ACC112 (cell line): ENCODE measurements at regions not wholly inside any gene's neighbourhood (a gene's known extent, or its start where the extent isn't known, plus 50 kb on each side); places are given as distances from the start of the nearest gene placed in this dataset.
A peak's percentile ranks its signal among the peaks of the same experiment; 100 is the strongest.
"Not testable (repeated sequence)": the region's sequence is repeated elsewhere in the genome, so short reads cannot be mapped to it uniquely, and the experiment has no call there.

Source experiments
- H2AFZ ChIP-seq: fragments of 200-600 bp; sonication (generic); one replicate; pipeline ENCODE4 v1.6.0; 2017; ENCODE audit warnings: antibody characterized with exemption, low read length; ENCODE audit not compliant: unreplicated experiment
- H3K27ac ChIP-seq: fragments of 200-600 bp; sonication (generic); 2 replicates; pipeline ENCODE4 v1.5.1; 2014; ENCODE audit warnings: low read depth, mild to moderate bottlenecking, antibody characterized with exemption, low read length, moderate library complexity
- H3K27me3 ChIP-seq: fragments of 200-600 bp; sonication (generic); 2 replicates; pipeline ENCODE4 v1.6.1; 2014; ENCODE audit warnings: mild to moderate bottlenecking, antibody characterized with exemption, low read length, moderate library complexity, mixed read lengths; ENCODE audit not compliant: insufficient read depth
- H3K36me3 ChIP-seq: fragments of 200-600 bp; sonication (generic); 2 replicates; pipeline ENCODE4 v1.6.1; 2016; ENCODE audit warnings: mild to moderate bottlenecking, antibody characterized with exemption, low read length, moderate library complexity, mixed read lengths; ENCODE audit not compliant: insufficient read depth
- H3K4me1 ChIP-seq: fragments of 200-600 bp; sonication (generic); one replicate; pipeline ENCODE4 v1.6.1; 2016; ENCODE audit warnings: low read length, mixed read lengths; ENCODE audit not compliant: insufficient read depth, unreplicated experiment, control insufficient read depth
- H3K4me3 ChIP-seq: fragments of 200-600 bp; sonication (generic); 2 replicates; pipeline ENCODE4 v1.5.1; 2014; ENCODE audit warnings: mild to moderate bottlenecking, low read depth, low read length
- H3K79me2 ChIP-seq: fragments of 200-600 bp; sonication (generic); one replicate; pipeline ENCODE4 v1.6.0; 2016; ENCODE audit warnings: low read length; ENCODE audit not compliant: control insufficient read depth, unreplicated experiment, insufficient read depth

DNA sequence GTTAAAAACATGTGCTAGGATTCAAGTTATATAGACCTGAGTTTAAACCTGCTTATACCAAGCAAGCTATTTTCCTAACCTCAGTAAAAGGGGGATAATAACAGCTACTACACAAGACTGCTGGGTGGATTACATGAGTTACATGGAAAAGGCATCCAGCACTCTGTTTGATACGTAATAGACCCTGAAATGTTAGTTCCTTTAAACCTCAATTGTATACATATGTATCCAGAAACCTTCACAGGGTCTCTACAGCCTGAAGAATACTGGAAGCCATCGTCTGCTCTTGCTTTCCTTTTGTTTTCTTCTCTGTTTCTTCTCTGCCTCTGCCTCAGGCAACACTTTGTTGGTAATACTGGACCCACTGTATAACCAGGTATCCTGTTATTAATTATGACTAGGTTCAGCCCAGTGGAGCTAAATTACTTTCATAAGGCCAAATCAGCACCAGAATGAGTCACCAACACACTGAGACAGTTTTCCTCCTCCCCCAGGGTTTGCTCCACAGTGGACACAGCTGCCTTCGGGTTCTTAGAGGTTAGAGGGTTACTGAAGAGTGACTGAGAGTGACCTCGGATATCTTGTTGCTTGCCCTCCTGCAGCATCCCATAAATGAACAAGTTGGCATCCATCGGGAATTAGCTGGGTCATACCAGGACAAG, 127.1 kb downstream of the CAPZA3 start:
- H3K36me3 ChIP-seq, result no peaks in the 10 kb centered on the region
- H2AFZ ChIP-seq, result peak overlapping the region; percentile 33
- H3K4me1 ChIP-seq, result peaks cover 19% of the 10 kb centered on the region
- 0 out of 2 replicates have a peak overlapping the region, but pooled peaks have one; percentile 8 for H3K4me3 ChIP-seq
- no peak overlapping the region for H3K27ac ChIP-seq
- H3K79me2 ChIP-seq, result no peaks in the 10 kb centered on the region
- no peaks in the 10 kb centered on the region for H3K27me3 ChIP-seq

DNA sequence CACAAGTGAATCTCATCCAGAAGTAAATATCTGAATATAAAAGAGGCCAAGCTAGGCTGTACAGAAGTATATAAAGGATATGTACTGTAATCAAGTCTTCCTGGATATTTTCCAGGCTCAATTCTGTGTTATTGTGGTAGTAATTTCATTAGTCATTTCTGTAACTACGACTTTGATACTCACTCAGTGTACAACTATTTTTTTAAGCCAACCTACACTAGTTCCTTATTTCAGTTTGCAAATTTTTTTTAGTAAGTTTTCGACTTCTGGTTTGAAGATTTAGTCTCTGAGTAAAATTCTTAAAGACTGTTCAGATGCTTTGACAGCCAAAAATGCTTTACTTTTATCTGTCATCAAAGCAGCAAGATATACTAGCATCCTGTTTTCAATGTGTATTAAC, 130.8 kb downstream of the CAPZA3 start:
- H3K36me3 ChIP-seq, result no peaks in the 10 kb centered on the region
- H3K4me1 ChIP-seq, result peaks cover 19% of the 10 kb centered on the region
- H3K27ac ChIP-seq, result no peak overlapping the region
- H3K4me3 ChIP-seq, result no peak overlapping the region; the same call in 1 of the 2 replicates
- H2AFZ ChIP-seq, result peak overlapping the region; percentile 21
- no peaks in the 10 kb centered on the region for H3K79me2 ChIP-seq
- H3K27me3 ChIP-seq, result no peaks in the 10 kb centered on the region

DNA sequence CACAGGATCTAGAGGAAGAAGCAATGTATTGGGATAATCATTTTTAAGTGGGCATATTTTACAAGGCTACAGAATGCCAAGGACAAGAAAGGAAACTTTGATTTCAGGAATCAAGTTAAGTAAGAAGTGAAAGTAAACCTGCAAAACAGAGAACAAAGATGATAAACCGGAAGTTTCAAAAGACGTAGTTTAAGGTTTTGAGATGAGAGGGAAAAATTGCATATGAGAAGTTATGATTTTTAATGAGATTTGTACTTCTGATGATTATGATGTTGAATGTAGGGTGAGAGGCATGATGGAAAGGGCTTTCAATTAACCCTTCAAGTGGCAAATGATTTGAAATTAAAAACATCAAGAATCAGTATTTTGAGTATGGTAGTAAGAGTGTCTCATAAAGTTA, 134.9 kb downstream of the CAPZA3 start:
- Histone ChIP-seq H3K36me3 (no peaks in the 10 kb centered on the region), H3K27ac (no peak overlapping the region), H3K4me3 (no peak overlapping the region), H2AFZ (peak overlapping the region; percentile 71), H3K79me2 (no peaks in the 10 kb centered on the region), H3K4me1 (peaks cover 14% of the 10 kb centered on the region), H3K27me3 (no peaks in the 10 kb centered on the region)

DNA sequence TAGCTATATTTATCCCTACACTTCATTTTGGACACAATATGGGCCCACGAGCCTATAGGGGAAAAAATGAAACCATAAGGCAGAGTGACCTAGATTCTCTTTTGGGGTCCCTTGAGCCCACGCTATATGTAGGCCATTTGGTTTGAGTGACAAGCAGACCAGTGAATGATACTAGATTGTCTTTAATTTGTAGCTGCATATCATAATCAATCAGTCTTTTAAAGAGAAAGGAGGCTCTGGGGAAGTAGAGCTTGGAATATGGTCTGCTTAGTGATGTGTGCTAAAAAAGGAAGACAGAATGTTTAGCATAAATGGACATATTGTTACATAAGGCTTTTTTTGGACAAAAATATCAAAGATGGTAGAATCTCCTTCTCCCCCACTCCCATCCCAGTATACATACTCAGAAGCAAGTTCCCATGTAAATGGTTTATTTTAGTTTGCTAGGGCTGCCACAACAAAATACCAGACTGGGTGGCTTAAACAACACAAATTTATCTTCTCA, 140.8 kb downstream of the CAPZA3 start:
- H2AFZ ChIP-seq, result no peak overlapping the region
- H3K36me3 ChIP-seq, result no peaks in the 10 kb centered on the region
- no peaks in the 10 kb centered on the region for H3K79me2 ChIP-seq
- no peak overlapping the region for H3K4me3 ChIP-seq
- H3K4me1 ChIP-seq, result no peaks in the 10 kb centered on the region
- no peak overlapping the region for H3K27ac ChIP-seq
- no peaks in the 10 kb centered on the region for H3K27me3 ChIP-seq

DNA sequence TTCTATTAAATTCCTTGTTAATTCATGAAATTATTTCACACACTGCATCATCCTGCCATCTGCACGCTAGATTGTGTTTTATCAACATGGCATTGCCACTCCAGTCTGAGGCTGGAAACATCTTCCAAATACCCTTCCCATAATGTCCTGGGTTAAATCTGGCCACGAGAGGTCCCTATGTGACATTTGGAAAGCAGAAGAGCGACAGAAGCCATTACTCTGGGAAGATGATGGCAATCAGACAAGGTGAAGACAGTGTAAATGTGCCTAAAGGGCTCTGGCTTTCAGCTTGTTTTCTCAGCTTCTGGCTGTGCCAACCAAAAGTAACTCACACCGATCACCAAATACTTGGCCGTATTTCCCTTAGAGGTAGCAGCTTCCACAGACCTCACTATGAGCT, 144.8 kb downstream of the CAPZA3 start:
- Histone ChIP-seq H3K27ac (no peak overlapping the region), H3K4me1 (no peaks in the 10 kb centered on the region), H3K79me2 (no peaks in the 10 kb centered on the region), H3K36me3 (no peaks in the 10 kb centered on the region), H2AFZ (no peak overlapping the region), H3K4me3 (no peak overlapping the region), H3K27me3 (peaks cover 4% of the 10 kb centered on the region)

DNA sequence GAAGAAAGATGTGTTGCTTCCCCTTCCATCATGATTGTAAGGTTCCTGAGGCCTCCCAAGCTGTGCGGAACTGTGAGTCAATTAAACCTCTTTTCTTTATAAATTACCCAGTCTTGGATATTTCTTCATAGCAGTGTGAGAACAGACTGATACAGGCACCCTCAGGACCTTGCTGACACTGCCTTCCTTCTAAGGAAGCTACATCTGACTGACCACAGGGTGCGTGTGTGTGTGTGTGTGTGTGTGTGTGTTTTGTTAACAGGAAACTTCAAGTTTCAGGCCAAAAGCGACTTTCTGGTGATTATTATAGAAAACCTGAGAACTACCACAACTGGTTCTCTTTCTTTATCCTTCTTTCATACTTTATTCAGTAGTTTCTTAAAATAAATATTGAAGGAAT, 149.0 kb downstream of the CAPZA3 start:
- Histone ChIP-seq H3K27me3 (peaks cover 4% of the 10 kb centered on the region), H3K4me3 (no peak overlapping the region), H3K79me2 (no peaks in the 10 kb centered on the region), H3K4me1 (no peaks in the 10 kb centered on the region), H3K36me3 (no peaks in the 10 kb centered on the region), H3K27ac (no peak overlapping the region), H2AFZ (no peak overlapping the region)

DNA sequence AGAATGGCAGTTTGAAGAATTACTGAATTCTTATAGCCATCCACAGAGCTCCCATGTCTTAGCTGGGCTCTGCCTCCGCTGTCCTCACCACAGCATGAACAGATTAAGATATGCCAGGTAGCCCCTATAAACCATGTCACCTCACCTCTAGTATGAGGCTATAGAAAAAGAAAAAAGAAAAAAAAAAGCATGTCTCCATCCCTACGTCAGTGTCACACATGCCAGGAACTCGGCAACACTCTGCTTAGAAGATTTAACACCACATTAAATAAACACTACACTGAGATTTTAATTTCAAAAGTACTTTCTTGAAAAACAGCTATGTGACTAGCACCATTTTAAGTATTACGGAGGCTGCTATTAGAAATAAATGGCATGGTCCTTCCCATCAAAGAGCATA, 149.4 kb downstream of the CAPZA3 start:
- Histone ChIP-seq H3K27me3 (peaks cover 4% of the 10 kb centered on the region), H3K36me3 (no peaks in the 10 kb centered on the region), H3K4me1 (no peaks in the 10 kb centered on the region), H3K4me3 (no peak overlapping the region), H2AFZ (no peak overlapping the region), H3K27ac (no peak overlapping the region), H3K79me2 (no peaks in the 10 kb centered on the region)

DNA sequence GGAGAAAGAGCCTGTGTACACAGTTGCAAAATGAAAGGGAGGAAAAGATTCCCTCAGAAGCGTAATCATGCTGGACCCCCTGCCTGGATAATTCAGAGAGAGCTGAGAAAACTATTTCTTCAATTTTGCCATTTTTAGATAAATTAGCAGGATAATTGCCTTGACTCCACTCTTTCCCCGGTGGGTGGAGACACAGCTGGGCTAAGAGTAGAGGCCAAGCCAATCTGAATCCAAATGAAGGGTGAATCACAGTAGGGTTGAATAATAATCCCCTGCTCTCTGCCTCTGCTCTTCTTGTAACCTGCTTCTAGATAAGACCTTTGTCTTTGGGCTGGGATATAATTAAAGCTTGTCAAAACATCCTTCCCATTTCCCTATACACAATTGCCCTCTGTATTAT, 150.1 kb downstream of the CAPZA3 start:
- Histone ChIP-seq H3K36me3 (no peaks in the 10 kb centered on the region), H3K79me2 (no peaks in the 10 kb centered on the region), H2AFZ (no peak overlapping the region), H3K4me3 (no peak overlapping the region), H3K4me1 (no peaks in the 10 kb centered on the region), H3K27me3 (peaks cover 4% of the 10 kb centered on the region), H3K27ac (no peak overlapping the region)

DNA sequence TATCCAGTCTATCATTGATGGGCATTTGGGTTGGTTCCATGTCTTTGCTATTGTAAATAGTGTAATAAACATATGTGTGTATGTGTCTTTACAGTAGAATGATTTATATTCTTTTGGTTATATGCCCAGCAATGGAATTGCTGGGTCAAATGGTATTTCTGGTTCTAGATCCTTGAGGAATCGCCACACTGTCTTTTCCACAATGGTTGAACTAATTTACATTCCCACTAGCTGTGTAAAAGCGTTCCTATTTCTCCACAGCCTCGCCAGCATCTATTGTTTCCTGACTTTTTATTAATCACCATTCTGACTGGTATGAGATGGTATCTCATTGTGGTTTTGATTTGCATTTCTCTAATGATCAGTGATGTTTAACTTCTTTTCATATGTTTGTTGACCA, 152.7 kb downstream of the CAPZA3 start:
- H3K4me3 ChIP-seq, H3K4me1 ChIP-seq: not testable (repeated sequence)

DNA sequence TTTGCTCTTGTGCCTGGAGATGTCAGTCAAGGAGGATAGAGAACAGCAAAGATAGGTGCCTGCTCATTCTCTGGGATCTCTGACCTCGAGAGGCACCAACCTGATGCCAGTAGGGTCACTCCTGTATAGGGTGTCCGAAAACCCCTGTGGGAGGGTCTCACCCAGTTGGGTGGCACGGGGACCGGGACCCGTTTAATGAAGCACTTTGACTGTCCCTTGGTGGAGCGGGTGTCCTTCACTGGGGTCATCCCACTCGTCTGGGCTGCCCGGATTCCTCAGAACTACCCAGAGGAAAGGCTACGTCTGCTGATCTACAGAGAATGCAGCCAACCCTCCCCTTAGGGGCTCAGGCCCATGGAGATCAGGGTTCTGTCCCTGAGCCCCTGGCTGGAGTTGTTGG, 157.6 kb downstream of the CAPZA3 start:
- H3K27ac ChIP-seq, result no peak overlapping the region
- H3K79me2 ChIP-seq, result no peaks in the 10 kb centered on the region
- no peaks in the 10 kb centered on the region for H3K27me3 ChIP-seq
- no peak overlapping the region for H3K4me3 ChIP-seq
- no peaks in the 10 kb centered on the region for H3K36me3 ChIP-seq
- H2AFZ ChIP-seq, result no peak overlapping the region
- peaks cover 5% of the 10 kb centered on the region for H3K4me1 ChIP-seq

More for the DNA sequence above, 152.7 kb downstream of the CAPZA3 start:
- H3K27ac ChIP-seq, H3K79me2 ChIP-seq, H2AFZ ChIP-seq, H3K36me3 ChIP-seq, H3K27me3 ChIP-seq: not testable (repeated sequence)

DNA sequence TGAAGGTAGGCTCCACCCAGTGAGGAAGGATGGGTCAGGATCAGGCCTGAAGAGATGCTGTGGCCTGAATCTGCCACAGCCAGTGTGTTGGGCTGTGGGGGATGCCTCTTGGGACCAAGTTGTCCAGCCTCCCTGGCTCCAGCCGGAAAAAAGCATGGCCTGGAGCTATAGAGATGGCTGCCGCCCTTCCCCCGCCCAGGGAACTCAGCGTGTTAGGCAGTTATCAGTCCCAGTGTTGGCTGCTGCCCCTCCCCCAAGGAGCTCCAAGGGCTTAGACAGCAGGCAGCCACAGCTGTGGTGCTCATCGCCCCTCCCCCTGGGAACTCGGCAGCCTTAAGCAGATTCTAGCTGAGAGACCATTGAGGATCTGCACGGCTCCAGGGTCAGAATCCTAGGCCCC, 158.0 kb downstream of the CAPZA3 start:
- Histone ChIP-seq H3K4me1 (peaks cover 5% of the 10 kb centered on the region), H3K27ac (no peak overlapping the region), H3K79me2 (no peaks in the 10 kb centered on the region)

More for the DNA sequence above, 158.0 kb downstream of the CAPZA3 start:
- Histone ChIP-seq H3K27me3 (no peaks in the 10 kb centered on the region), H3K36me3 (no peaks in the 10 kb centered on the region), H2AFZ (no peak overlapping the region), H3K4me3 (no peak overlapping the region)
